GM10266 (cell line): ENCODE measurements at regions not wholly inside any gene's neighbourhood (a gene's known extent, or its start where the extent isn't known, plus 50 kb on each side); places are given as distances from the start of the nearest gene placed in this dataset.
A peak's percentile ranks its signal among the peaks of the same experiment; 100 is the strongest.

Source experiments
- DNase-seq: peaks from one replicate; pipeline ENCODE4 v3.0.0; 2012; ENCODE audit errors: extremely low spot score
- CTCF ChIP-seq: IDR thresholded peaks from 2 replicates; pipeline ENCODE4 v1.5.1; 2012; ENCODE audit warnings: mild to moderate bottlenecking, low read depth; ENCODE audit not compliant: control insufficient read depth, insufficient read depth; ENCODE audit errors: missing control alignments

GRCh38 chr6:44653091-44653490 is 265.6 kb downstream of the CDC5L start:
- DNase-seq: no peak
- TF ChIP-seq CTCF: no peak

GRCh38 chr6:44653761-44654218 is 266.3 kb downstream of the CDC5L start:
- no peak for TF ChIP-seq CTCF
- no peak for DNase-seq

DNA sequence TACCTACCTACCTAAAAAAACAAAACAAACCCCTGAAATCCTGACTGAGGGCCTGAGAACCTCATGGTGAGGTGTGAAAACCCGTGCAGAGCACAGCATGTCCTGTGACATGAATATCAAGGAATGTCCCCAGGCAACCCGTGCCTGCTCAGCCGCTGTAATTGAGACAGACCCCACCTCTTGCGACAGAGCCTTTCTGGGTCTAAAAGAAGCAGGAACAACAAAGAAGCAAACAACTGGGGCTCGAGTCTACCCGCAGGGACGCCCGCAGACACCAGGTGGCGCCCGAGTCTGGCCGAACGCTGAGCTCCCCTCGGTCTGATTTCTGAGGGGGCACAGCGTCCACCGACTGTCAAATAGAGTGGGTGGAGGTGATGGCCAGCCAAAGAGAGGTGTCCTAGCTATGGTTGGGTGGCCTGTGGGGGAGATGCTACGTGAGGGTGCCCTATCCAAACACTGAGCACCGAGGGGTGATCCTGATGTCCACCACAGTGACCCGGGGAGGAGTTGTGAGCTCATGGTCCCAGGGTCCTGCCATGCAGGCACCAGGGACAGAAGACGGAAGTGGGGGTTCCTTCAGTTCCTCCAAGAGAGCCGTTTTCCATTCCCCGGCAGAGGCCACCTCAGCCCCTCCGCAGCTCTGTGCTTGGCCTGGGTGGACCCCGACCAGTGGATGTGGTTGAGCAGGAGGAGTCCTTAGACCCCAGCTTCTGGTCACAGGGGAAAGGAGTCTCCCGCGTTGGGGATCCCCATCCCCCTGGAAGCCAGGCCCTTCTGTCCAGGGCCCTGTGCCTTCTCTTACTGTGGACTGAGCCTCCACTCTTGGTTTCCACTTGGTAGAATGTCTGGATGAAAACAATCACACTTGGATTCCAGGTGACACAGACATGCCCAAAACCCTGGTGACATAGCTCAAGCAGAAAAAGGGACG is 268.2 kb downstream of the CDC5L start:
- TF ChIP-seq CTCF: peak; percentile 90
- DNase-seq: peak; percentile 65

DNA sequence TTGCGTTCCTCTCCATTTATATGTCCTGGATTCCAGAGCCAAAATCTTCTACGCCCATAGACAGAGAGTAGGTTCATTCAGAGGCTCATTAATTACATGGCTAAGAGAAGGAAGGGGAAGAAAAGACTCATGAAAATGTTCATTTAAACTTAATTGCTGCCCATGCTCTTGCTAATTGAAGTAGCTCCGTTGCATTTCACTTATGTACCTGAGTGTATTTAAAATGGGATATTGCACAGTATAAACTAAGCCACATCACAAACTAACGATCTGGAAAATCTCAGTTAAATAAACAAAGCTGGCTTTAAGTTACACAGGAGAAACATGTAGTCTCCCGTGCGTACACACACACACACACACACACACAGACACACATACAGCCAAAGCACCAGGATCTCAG is 269.2 kb downstream of the CDC5L start:
- no peak for DNase-seq
- no peak for TF ChIP-seq CTCF

DNA sequence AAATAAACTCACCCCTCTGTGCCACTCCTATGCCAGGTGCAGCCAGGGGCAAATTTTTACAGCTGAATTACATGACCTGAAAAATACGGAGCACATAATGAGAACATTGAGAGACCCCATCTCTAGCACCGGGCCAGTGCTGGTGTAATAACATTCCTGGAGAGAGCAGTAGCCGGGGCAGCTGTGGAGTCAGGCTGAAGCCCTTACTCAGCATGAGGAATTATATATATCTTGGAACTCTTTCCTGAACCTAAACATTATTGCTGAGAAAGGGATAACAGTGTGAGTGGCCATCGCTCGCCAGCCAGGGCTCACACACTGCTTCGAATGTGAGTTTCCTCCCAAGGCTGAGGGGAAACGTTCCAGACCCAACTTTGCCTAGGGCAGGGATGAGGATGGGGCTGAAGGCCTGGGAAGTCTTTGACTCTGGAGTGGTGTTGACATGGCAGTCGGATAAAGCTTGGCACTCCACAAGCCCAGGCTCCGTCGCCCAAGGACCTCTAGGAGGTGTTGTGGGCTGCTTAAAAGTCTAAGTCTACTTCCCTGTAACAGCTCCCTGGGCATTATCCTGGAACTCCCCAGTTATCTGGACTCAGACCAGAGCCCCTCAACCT is 269.8 kb downstream of the CDC5L start:
- no peak for DNase-seq
- no peak for TF ChIP-seq CTCF

GRCh38 chr6:44658571-44658970 is 271.1 kb downstream of the CDC5L start:
- DNase-seq: no peak
- TF ChIP-seq CTCF: no peak

- TF ChIP-seq CTCF: no peak
Observed at GRCh38 chr6:44659726-44660125, 272.2 kb downstream of the CDC5L start.

More at GRCh38 chr6:44659726-44660125, 272.2 kb downstream of the CDC5L start:
- DNase-seq: no peak
